NCI-H1048 (cell line): ENCODE measurements at regions not wholly inside any gene's neighbourhood (a gene's known extent, or its start where the extent isn't known, plus 50 kb on each side); places are given as distances from the start of the nearest gene placed in this dataset.
"Not testable (repeated sequence)": the region's sequence is repeated elsewhere in the genome, so short reads cannot be mapped to it uniquely, and the experiment has no call there.

Source experiments
- DNase-seq: peaks from one replicate; lab custom pipeline; 2025; lab: John Stamatoyannopoulos, UW

DNA sequence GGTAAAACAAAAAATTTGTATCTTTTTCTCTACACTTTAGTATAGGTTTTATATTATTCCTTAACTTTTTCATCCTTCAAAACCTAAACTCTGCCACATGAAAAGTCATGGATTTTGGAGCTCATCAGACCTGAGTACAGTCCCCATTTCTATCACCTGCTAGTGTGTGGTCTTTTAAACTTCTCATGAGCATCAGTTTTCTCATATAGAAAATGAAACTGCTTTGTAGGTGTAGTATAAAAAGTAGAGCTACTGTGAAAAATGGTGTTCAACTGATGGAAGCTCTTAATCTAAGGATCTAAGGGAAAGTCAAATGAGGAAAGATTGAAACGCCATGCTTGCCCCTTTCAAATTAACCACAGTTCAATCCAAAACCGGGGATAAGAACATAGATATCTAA lies 686.5 kb downstream of the MECOM start:
- DNase-seq, result no peak

DNA sequence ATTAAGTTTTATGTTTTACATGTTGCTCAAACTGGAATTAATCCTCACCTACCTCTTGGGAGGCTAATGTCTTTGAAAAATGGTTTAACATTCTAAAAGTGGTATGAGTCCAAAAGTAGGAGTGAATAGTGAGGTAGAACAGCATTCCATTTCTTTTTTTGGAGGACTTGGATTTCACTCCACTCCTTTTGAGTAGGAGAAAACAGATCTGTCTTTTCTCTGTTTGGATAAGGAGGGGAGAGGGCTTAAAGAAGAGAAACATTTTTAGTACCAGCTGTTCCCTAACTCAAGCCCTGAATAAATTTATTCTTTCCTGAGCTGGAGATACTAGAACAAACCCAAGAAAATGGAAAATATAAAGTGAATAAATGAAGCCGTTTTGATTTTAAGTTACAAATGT lies 687.9 kb downstream of the MECOM start:
- DNase-seq, result no peak

GRCh38 chr3:168974617-168975403 lies 688.7 kb downstream of the MECOM start:
- DNase-seq, result no peak

GRCh38 chr3:168973897-168974296 lies 689.6 kb downstream of the MECOM start:
- DNase-seq, result no peak

GRCh38 chr3:168973206-168973605 lies 690.3 kb downstream of the MECOM start:
- no peak for DNase-seq

- no peak for DNase-seq
Observed at GRCh38 chr3:168968609-168969008, 694.9 kb downstream of the MECOM start.

DNA sequence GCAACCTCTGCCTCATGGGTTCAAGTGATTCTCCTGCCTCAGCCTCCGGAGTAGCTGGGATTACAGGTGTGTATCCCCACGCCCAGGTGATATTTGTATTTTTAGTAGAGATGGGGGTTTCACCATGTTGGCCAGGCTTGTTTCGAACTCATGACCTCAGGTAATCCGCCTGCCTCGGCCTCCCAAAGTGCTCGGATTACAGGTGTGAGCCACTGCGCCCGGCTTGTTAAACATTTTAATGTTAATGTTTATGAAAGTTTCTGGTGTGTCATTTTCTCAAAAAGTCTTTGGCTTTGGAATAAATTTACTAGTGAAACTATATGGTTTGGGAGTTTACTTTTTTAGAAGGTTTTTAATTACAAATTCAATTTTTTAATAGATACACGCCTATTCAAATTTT lies 698.8 kb downstream of the MECOM start:
- DNase-seq, result no peak

DNA sequence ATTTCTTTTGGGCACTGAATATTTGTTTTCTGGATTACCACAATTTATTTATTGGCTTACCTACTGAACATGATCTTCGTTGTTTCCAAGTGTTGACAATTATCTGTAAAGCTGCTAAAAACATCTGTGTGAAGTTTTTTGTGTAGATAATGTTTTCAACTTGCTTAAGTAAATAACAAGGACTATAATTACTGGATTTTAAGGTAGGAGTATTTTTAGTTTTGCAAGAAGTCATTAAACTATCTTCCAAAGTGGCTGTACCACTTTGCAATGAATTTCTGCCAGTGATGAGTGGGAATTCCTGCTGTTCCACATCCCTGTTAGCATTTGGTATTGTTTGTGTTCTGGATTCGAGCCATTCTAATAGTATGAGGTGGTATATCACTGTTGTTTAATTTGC lies 702.2 kb downstream of the MECOM start:
- no peak for DNase-seq

DNA sequence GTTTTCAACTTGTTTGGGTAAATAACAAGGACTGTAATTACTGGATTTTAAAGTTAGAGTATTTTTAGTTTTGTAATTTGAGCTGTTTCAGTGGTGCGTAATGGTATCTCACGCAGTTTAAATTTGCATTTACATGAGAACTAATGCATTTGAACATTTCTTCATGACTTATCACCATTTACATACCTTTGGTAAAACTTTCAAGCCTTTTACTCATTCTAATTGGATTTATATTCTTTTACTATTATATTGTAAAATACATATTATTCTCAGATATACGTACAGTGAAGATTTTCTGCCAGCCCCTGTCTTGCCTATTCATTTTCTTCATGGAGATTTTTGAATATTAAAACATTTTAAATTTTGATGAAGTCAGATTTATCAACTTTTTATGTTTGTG lies 703.8 kb downstream of the MECOM start:
- no peak for DNase-seq

DNA sequence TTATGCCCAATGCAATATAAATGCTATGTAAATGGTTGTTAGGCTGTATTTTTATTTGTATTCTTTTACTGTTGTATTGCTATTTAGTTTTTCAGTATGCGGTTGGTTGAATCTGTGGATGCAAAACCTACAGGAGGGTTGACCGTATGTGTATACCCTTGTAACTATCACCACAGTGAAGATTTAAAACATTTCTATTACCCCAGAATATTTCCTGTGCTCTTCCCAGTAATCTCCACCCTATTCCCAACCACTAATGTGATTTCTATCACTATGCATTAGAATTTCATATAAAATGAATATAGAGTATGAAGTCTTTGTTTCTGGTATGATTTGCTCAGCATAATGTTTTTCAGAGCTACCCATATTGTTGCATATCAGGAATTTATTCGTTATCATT lies 705.0 kb downstream of the MECOM start:
- no peak for DNase-seq

DNA sequence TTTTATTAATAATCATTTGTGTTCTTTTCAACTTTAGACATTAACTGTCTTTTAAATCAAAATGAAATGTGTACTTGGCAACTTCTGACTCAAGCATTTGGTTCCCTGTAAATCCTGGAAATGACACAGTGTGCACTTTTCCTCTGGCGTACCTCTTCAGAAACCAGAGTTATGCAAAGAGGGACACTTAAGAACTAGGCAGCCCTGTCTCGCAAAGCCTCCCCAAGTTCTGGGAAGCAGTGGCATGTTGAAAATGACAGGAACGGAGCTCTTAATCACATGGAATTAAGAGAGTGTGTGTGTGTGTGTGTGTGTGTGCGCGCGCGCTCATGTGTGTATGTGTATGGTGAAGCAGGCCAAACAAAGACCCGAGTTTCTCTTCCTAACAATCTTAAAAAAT lies 707.4 kb downstream of the MECOM start:
- DNase-seq, result no peak

DNA sequence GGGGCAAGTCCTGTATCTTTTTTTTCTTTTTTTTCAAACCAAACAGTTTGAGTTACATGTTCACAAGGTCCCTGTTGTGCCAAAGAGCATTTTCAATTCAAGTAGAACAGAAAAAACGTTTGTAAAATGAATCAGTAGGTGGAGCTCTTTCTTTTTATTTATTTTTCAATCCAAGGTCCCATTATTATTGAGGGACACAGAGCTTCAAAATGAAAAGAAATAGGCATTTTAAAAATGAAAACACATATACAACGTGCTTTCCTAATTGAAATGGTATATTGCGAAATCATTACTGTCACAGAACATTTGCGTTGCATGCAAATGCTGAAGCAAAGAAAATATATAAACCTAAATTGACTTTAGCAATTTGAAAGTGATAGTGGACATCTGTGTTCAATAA lies 711.0 kb downstream of the MECOM start:
- peak; percentile 12 for DNase-seq

GRCh38 chr3:168951884-168952283 lies 711.6 kb downstream of the MECOM start:
- no peak for DNase-seq

GRCh38 chr3:168951368-168951767 lies 712.1 kb downstream of the MECOM start:
- no peak for DNase-seq

DNA sequence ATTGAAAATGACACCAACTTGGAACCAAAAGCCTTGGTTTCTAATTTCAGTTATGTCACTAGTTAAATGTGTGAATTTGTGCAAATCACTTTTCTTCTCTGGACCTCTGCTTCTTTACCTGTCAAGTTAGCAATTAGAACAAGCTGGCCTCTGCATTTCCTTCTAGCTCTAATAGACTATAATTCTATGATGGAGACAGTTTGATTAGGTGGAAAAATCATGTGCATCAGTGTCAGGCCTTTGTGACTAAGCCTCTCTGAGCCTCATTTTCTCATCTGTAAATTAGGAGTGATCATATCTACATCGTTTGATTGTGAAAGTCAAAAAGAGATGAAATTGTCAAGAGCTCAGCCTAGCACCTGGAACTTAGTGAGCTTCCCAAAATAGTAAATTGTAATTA lies 712.9 kb downstream of the MECOM start:
- DNase-seq, result no peak

GRCh38 chr3:168939651-168940238 lies 723.8 kb downstream of the MECOM start:
- DNase-seq, result no peak

DNA sequence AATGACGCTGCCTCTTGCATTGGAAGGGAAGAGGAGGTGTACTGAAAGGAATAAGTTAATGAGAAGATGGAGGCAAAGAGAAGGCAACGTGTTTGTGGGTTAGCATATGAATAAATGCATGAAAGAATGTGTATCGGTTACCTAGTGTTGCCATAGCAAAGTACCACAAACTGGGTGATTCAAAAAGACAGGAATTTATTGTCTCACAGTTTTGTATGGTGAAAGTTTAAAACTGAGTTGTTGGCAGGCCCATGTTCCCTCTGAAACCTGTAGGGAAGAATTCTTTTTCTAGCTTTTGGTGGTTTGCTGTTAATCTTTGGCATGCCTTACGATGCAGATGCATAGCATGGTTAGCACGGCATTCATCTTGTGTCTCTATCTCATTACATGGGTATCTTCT lies 729.9 kb downstream of the MECOM start:
- no peak for DNase-seq

GRCh38 chr3:168929997-168930396 lies 733.5 kb downstream of the MECOM start:
- DNase-seq, result not testable (repeated sequence)

DNA sequence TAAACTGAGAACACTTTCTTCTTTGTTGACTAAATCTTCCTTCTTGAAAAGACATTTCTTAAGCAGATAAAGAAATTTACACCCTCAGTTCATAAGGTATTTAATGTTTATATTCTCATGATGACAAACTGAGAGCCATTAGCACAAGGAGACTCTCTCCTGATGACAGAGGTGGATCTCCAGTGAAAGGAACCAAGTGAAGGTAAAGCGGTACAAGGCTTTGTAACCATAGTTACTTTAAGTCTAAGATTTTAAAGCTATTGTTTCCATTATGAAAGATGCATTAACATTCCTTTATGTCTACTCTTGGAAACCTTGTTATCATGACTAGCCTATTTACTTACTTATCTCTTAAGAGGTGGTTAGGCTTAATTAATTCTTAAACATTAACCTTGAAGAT lies 737.1 kb downstream of the MECOM start:
- no peak for DNase-seq

GRCh38 chr3:168925568-168925967 lies 737.9 kb downstream of the MECOM start:
- DNase-seq, result no peak

- DNase-seq, result no peak
Observed at GRCh38 chr3:168914662-168915061, 748.9 kb downstream of the MECOM start.

DNA sequence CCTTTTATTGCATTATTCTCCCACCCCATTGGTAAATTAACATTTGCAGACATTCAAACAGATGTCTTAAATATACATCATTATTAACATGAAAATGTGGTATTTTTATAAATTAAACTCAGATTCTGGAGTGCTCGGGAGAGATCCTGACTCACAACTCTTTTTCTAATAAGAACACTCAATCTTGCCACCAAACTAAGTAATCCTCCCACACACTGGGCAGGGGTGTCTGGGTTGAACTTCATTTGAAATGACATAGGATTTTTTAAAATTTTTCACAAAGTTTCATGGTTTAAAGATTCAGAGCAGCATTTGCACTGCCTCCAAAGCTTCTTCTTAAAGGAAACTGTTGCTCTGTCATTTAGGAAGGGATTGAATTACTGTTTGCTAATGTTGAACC lies 754.3 kb downstream of the MECOM start:
- no peak for DNase-seq

DNA sequence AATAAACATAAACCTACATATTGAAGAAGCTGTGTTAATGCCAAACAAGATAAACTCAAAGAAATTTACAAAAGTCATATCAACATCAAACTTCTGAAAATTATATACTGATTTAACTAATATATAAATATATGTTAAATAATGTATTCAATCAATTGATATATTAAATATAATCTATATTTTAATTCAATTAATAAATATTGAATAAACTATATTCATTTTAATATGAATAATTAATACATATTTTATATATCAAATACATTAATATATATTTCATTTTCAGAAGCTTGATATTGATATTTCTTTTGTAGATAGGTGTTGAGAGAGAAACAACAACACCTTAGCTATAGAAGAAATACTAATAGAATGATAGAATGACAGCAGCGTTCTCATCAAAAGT lies 768.1 kb downstream of the MECOM start:
- no peak for DNase-seq

GRCh38 chr3:168894214-168894613 lies 769.3 kb downstream of the MECOM start:
- DNase-seq, result no peak
